ENCODE measurements at regions not wholly inside any gene's neighbourhood (a gene's known extent, or its start where the extent isn't known, plus 50 kb on each side); places are given as distances from the start of the nearest gene placed in this dataset.

GRCh38 chr10:36504758-36505157 lies 620.6 kb upstream of the ANKRD30A start:
- Histone ChIP-seq H3K23me2 (ENCODE audit: low read depth, low read length) (no peaks in the 10 kb centered on the region), H3K36me3 (ENCODE audit: control insufficient read depth in 2 of 4, insufficient read depth in 4 of 4, low read length in 3 of 4) (no peaks in the 10 kb centered on the region), H4K5ac (ENCODE audit: insufficient read length, low read depth, low read length) (no peak overlapping the region), H2AFZ (ENCODE audit: low read length) (no peak overlapping the region), H2BK5ac (ENCODE audit: low read depth, low read length) (no peak overlapping the region), H3K4me1 (replicated peaks in 1 of 4; ENCODE audit: control insufficient read depth in 3 of 4, insufficient read depth in 4 of 4, low read length in 3 of 4) (no peaks in the 10 kb centered on the region), H3K4me3 (ENCODE audit: extremely low read depth in 1 of 4, insufficient read depth in 2 of 4, low read depth in 3 of 4, low read length in 4 of 4) (no peak overlapping the region), H3K4ac (replicated peaks; ENCODE audit: insufficient read length, low read depth, low read length) (no peak overlapping the region), H3K79me2 (ENCODE audit: control insufficient read depth in 1 of 2, insufficient read depth in 2 of 2, low read length in 2 of 2) (no peaks in the 10 kb centered on the region), H3K56ac (replicated peaks; ENCODE audit: insufficient read length, low read depth, low read length) (no peak overlapping the region), H3K14ac (ENCODE audit: insufficient read length) (no peak overlapping the region), H2AK5ac (ENCODE audit: low read depth, low read length) (no peak overlapping the region), H3K4me2 (ENCODE audit: insufficient read depth in 1 of 2, low read depth in 2 of 2, low read length in 2 of 2) (no peak overlapping the region), H2BK120ac (replicated peaks; ENCODE audit: low read depth, low read length) (no peak overlapping the region), H2BK20ac (ENCODE audit: low read length) (no peak overlapping the region), H3K27ac (ENCODE audit: low read depth, low read length) (no peak overlapping the region), H4K8ac (ENCODE audit: extremely low read depth, insufficient read depth, low read length) (no peak overlapping the region; the same call in 1 of the 2 replicates), H3K18ac (ENCODE audit: extremely low read depth, low read length) (no peak overlapping the region), H4K91ac (replicated peaks; ENCODE audit: insufficient read length, low read length) (no peak overlapping the region), H3K23ac (ENCODE audit: insufficient read length) (no peak overlapping the region), H4K20me1 (replicated peaks in 1 of 2; ENCODE audit: control insufficient read depth in 1 of 2, insufficient read depth in 2 of 2, low read length in 2 of 2) (no peaks in the 10 kb centered on the region), H3K9ac (replicated peaks in 1 of 4; ENCODE audit: extremely low read depth in 1 of 4, low read depth in 3 of 4, low read length in 3 of 4) (no peak overlapping the region), H3K9me3 (ENCODE audit: insufficient read depth in 2 of 2, low read depth in 1 of 2, low read length in 1 of 2) (no peaks in the 10 kb centered on the region), H3K27me3 (replicated peaks in 1 of 4; ENCODE audit: control insufficient read depth in 3 of 4, extremely low read depth in 1 of 4, insufficient read depth in 3 of 4, low read length in 3 of 4) (no peaks in the 10 kb centered on the region), H2BK12ac (ENCODE audit: low read depth, low read length) (no peak overlapping the region), H3K79me1 (ENCODE audit: low read depth, low read length) (no peaks in the 10 kb centered on the region), H2BK15ac (ENCODE audit: low read length) (no peak overlapping the region)
- WGBS, 2 experiments (ENCODE audit: extremely low coverage in 1 of 2, insufficient coverage in 1 of 2, insufficient read length in 1 of 2, insufficient replicate concordance in 2 of 2, low coverage in 1 of 2, low lambda C conversion rate in 2 of 2, missing lambda C conversion rate in 1 of 2) = 94% methylated on average over 4 of the region's 4 CpGs; no CpG with 5 or more reads in 1 of the 2 experiments
- no peak for DNase-seq (ENCODE audit: low read depth in 1 of 2, low spot score in 2 of 2)
- POLR2A ChIA-PET (ENCODE audit: partially characterized antibody) = no interaction called here
- CTCF ChIA-PET (ENCODE audit: partially characterized antibody) = no interaction called here
- FAIRE-seq = no peak
- TF ChIP-seq RFX5 (IDR thresholded peaks at IDR 0.05; ENCODE audit: borderline replicate concordance, low read depth, low read length) (no peak), KDM5A (IDR thresholded peaks at IDR 0.05; ENCODE audit: low read length) (no peak), YY1 (IDR thresholded peaks at IDR 0.05; ENCODE audit: low read depth, low read length) (no peak), KDM4A (IDR thresholded peaks at IDR 0.05; ENCODE audit: low read depth, low read length, severe bottlenecking) (no peak), CEBPB (IDR thresholded peaks at IDR 0.05; ENCODE audit: low read depth, low read length) (no peak), SIN3A (conservative IDR thresholded peaks at IDR 0.05 in 1 of 2, IDR thresholded peaks at IDR 0.05 in 1 of 2; ENCODE audit: low read depth in 1 of 2, low read length in 2 of 2) (no peak), MAX (IDR thresholded peaks at IDR 0.05) (no peak), TCF12 (IDR thresholded peaks at IDR 0.05; ENCODE audit: low read depth, low read length) (no peak), PHF8 (conservative IDR thresholded peaks at IDR 0.05; ENCODE audit: low read depth, low read length) (no peak), SP2 (IDR thresholded peaks at IDR 0.05; ENCODE audit: low read length) (no peak), MAFK (IDR thresholded peaks at IDR 0.05; ENCODE audit: low read depth, low read length) (no peak), SP4 (IDR thresholded peaks at IDR 0.05; ENCODE audit: low read length) (no peak), BRCA1 (IDR thresholded peaks at IDR 0.05; ENCODE audit: low read depth, low read length) (no peak), RXRA (IDR thresholded peaks at IDR 0.05; ENCODE audit: insufficient read depth, low read depth, low read length) (no peak), SRF (IDR thresholded peaks at IDR 0.05; ENCODE audit: low read depth, low read length) (no peak)
